ENCODE measurements at regions not wholly inside any gene's neighbourhood (a gene's known extent, or its start where the extent isn't known, plus 50 kb on each side); places are given as distances from the start of the nearest gene placed in this dataset.

DNA sequence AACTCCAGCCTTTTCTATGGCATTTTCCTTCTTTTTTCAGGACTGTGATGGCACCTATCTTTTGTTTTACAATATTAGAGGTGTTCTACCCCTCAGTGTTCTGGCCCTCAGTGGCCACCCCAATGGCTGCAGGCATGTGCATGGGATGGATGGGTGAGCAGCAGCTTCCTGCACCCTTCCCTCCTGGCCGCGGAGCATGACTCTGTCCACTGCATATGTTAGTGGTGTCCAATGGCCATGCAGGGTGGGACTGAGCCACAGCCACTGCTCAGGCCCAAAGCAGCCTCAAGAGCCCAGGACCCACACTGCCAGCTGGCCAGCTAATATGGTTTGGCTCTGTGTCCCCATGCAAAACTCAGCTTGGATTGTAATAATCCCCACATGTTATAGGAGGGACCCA is 1032.3 kb upstream of the FBXO33 start:
- DNase-seq (ENCODE audit: low read depth): no peak
- no peak overlapping the region for H3K4me3 ChIP-seq (ENCODE audit: low read depth, low read length)
- TF ChIP-seq, protein P1, sequence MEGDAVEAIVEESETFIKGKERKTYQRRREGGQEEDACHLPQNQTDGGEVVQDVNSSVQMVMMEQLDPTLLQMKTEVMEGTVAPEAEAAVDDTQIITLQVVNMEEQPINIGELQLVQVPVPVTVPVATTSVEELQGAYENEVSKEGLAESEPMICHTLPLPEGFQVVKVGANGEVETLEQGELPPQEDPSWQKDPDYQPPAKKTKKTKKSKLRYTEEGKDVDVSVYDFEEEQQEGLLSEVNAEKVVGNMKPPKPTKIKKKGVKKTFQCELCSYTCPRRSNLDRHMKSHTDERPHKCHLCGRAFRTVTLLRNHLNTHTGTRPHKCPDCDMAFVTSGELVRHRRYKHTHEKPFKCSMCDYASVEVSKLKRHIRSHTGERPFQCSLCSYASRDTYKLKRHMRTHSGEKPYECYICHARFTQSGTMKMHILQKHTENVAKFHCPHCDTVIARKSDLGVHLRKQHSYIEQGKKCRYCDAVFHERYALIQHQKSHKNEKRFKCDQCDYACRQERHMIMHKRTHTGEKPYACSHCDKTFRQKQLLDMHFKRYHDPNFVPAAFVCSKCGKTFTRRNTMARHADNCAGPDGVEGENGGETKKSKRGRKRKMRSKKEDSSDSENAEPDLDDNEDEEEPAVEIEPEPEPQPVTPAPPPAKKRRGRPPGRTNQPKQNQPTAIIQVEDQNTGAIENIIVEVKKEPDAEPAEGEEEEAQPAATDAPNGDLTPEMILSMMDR (conservative IDR thresholded peaks at IDR 0.05; ENCODE audit: low read depth, low read length): no peak

GRCh38 chr14:40463886-40464285 is 1031.7 kb upstream of the FBXO33 start:
- H3K4me3 ChIP-seq (ENCODE audit: low read depth, low read length): no peak overlapping the region
- DNase-seq (ENCODE audit: low read depth): no peak
- TF ChIP-seq, protein P1 (conservative IDR thresholded peaks at IDR 0.05; ENCODE audit: low read depth, low read length): no peak

DNA sequence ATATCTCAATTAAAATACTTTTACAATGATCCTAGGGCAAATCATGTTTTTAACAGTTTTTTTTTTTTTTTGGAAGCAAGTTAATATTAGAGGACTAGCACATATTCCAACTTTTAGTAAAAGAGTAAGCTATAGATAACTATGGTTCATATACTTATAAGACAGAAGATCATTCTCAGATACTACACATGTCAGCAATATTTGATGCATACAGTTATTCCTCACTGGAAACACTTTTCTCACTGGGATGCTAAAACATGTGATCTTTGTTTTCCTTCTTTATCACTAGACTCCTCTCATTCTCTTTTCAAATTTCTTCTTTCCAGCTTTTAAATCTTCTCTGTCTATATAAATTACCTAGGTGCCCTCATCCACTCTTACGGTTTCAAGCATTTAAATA is 1020.4 kb upstream of the FBXO33 start:
- H3K4me3 ChIP-seq (ENCODE audit: low read depth, low read length): no peak overlapping the region
- DNase-seq (ENCODE audit: low read depth): no peak
- TF ChIP-seq, protein P1 (conservative IDR thresholded peaks at IDR 0.05; ENCODE audit: low read depth, low read length): no peak

GRCh38 chr14:40447017-40447416 is 1014.8 kb upstream of the FBXO33 start:
- TF ChIP-seq, protein P1 (conservative IDR thresholded peaks at IDR 0.05; ENCODE audit: low read depth, low read length): no peak
- no peak for DNase-seq (ENCODE audit: low read depth)
- H3K4me3 ChIP-seq (ENCODE audit: low read depth, low read length): no peak overlapping the region

GRCh38 chr14:40445020-40445419 is 1012.8 kb upstream of the FBXO33 start:
- no peak for DNase-seq (ENCODE audit: low read depth)
- TF ChIP-seq, protein P1 (conservative IDR thresholded peaks at IDR 0.05; ENCODE audit: low read depth, low read length): no peak
- no peak overlapping the region for H3K4me3 ChIP-seq (ENCODE audit: low read depth, low read length)

GRCh38 chr14:40436551-40436950 is 1004.3 kb upstream of the FBXO33 start:
- no peak overlapping the region for H3K4me3 ChIP-seq (ENCODE audit: low read depth, low read length)
- DNase-seq (ENCODE audit: low read depth): no peak
- TF ChIP-seq, protein P1 (conservative IDR thresholded peaks at IDR 0.05; ENCODE audit: low read depth, low read length): no peak

- no peak overlapping the region for H3K4me3 ChIP-seq (ENCODE audit: low read depth, low read length)
- no peak for DNase-seq (ENCODE audit: low read depth)
- TF ChIP-seq, protein P1 (conservative IDR thresholded peaks at IDR 0.05; ENCODE audit: low read depth, low read length): peak; percentile 42
Measured at GRCh38 chr14:40417777-40418401, 985.7 kb upstream of the FBXO33 start.
